ENCODE measurements at regions not wholly inside any gene's neighbourhood (a gene's known extent, or its start where the extent isn't known, plus 50 kb on each side); places are given as distances from the start of the nearest gene placed in this dataset.
"Not testable (repeated sequence)": the region's sequence is repeated elsewhere in the genome, so short reads cannot be mapped to it uniquely, and the experiment has no call there.

DNA sequence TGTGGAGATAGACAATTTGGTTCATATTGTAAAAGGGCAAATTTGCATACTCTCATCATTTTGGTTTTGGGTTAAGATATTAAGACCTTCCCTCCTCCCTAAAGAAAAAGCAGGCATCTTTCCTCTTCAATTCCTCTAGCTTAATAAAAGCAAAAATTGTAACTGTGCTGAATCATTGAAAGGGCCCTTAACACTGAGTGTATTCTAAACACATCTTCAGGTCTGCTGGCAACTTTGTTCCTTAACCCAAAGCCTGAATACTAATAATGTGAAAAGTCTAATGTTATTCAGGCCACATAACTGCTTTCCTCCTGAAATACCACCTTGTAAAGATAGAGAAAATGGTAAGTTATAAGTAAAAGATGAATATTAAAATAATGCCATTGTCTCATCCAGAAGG is 1200.5 kb upstream of the FAM98A start:
- Histone ChIP-seq H3F3A (replicated peaks; ENCODE audit: insufficient read depth) (no peaks in the 10 kb centered on the region), H3K4me3 (ENCODE audit: low read depth in 2 of 2, low read length in 1 of 2) (no peak overlapping the region), H3K9me2 (no peaks in the 10 kb centered on the region), H3K36me3 (replicated peaks in 1 of 2; ENCODE audit: control insufficient read depth in 1 of 2, insufficient read depth in 2 of 2, low read length in 1 of 2) (no peaks in the 10 kb centered on the region), H3K4me1 (ENCODE audit: control insufficient read depth in 1 of 2, insufficient read depth in 2 of 2, low read depth in 1 of 2, low read length in 1 of 2) (no peaks in the 10 kb centered on the region), H2AFZ (ENCODE audit: low read depth) (no peak overlapping the region), H3K9me3 (no peaks in the 10 kb centered on the region), H3K27me3 (ENCODE audit: insufficient read depth) (no peaks in the 10 kb centered on the region), H4K20me1 (ENCODE audit: insufficient read depth) (no peaks in the 10 kb centered on the region), H3K9ac (no peak overlapping the region), H3K4me2 (no peak overlapping the region), H3K27ac (ENCODE audit: low read depth in 2 of 2, low read length in 1 of 2) (no peak overlapping the region), H3K79me2 (ENCODE audit: insufficient read depth) (no peaks in the 10 kb centered on the region)
- ChIA-PET POLR2A (no interaction called here), CTCF (no interaction called here)
- TF ChIP-seq, protein P1, sequence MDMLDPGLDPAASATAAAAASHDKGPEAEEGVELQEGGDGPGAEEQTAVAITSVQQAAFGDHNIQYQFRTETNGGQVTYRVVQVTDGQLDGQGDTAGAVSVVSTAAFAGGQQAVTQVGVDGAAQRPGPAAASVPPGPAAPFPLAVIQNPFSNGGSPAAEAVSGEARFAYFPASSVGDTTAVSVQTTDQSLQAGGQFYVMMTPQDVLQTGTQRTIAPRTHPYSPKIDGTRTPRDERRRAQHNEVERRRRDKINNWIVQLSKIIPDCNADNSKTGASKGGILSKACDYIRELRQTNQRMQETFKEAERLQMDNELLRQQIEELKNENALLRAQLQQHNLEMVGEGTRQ (IDR thresholded peaks at IDR 0.05; ENCODE audit: borderline replicate concordance, low read depth, low read length): no peak
- TF ChIP-seq FOXM1 (IDR thresholded peaks at IDR 0.05; ENCODE audit: low read depth) (no peak), RCOR1 (IDR thresholded peaks at IDR 0.05; ENCODE audit: low read length) (no peak), POLR2AphosphoS5 (IDR thresholded peaks at IDR 0.05; ENCODE audit: low read depth, low read length) (no peak), MEF2A (IDR thresholded peaks at IDR 0.05; ENCODE audit: borderline replicate concordance, low read depth) (no peak), MXI1 (IDR thresholded peaks at IDR 0.05; ENCODE audit: low read depth, low read length) (no peak), RFX5 (IDR thresholded peaks at IDR 0.05; ENCODE audit: low read length) (no peak), SMC3 (IDR thresholded peaks at IDR 0.05; ENCODE audit: low read depth, low read length) (no peak), FOSL2 (IDR thresholded peaks at IDR 0.05; ENCODE audit: borderline replicate concordance, low read depth) (no peak), TEAD4 (IDR thresholded peaks at IDR 0.05; ENCODE audit: borderline replicate concordance, insufficient read depth) (no peak), NRF1 (IDR thresholded peaks at IDR 0.05; ENCODE audit: low read depth, low read length) (no peak), FOXJ3 (CRISPR knock-in tag; IDR thresholded peaks at IDR 0.05) (no peak), NFIC (IDR thresholded peaks at IDR 0.05; ENCODE audit: borderline replicate concordance) (no peak)
- TF ChIP-seq, protein P2, sequence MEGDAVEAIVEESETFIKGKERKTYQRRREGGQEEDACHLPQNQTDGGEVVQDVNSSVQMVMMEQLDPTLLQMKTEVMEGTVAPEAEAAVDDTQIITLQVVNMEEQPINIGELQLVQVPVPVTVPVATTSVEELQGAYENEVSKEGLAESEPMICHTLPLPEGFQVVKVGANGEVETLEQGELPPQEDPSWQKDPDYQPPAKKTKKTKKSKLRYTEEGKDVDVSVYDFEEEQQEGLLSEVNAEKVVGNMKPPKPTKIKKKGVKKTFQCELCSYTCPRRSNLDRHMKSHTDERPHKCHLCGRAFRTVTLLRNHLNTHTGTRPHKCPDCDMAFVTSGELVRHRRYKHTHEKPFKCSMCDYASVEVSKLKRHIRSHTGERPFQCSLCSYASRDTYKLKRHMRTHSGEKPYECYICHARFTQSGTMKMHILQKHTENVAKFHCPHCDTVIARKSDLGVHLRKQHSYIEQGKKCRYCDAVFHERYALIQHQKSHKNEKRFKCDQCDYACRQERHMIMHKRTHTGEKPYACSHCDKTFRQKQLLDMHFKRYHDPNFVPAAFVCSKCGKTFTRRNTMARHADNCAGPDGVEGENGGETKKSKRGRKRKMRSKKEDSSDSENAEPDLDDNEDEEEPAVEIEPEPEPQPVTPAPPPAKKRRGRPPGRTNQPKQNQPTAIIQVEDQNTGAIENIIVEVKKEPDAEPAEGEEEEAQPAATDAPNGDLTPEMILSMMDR (IDR thresholded peaks at IDR 0.05): no peak
- DNase-seq: no peak

DNA sequence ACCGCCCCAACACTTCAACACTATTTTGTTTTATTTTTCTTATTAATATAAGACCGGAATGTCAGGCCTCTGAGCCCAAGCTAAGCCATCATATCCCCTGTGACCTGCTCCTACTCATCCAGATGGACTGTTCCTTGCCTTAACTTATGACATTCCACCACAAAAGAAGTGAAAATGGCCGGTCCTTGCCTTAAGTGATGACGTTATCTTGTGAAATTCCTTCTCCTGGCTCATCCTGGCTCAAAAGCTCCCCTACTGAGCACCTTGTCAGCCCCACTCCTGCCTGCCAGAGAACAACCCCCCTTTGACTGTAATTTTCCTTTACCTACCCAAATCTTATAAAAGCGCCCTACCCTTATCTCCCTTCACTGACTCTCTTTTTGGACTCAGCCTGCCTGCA is 1196.5 kb upstream of the FAM98A start:
- H3K9me2 ChIP-seq; H3K4me1 ChIP-seq (ENCODE audit: control insufficient read depth in 1 of 2, insufficient read depth in 2 of 2, low read depth in 1 of 2, low read length in 1 of 2); H3F3A ChIP-seq (replicated peaks; ENCODE audit: insufficient read depth); H4K20me1 ChIP-seq (ENCODE audit: insufficient read depth); H3K36me3 ChIP-seq (replicated peaks in 1 of 2; ENCODE audit: control insufficient read depth in 1 of 2, insufficient read depth in 2 of 2, low read length in 1 of 2); POLR2A ChIA-PET; H3K27me3 ChIP-seq (ENCODE audit: insufficient read depth); H3K9me3 ChIP-seq; H3K4me2 ChIP-seq; H2AFZ ChIP-seq (ENCODE audit: low read depth); CTCF ChIA-PET; DNase-seq; H3K9ac ChIP-seq; H3K4me3 ChIP-seq (ENCODE audit: low read depth in 2 of 2, low read length in 1 of 2); H3K27ac ChIP-seq (ENCODE audit: low read depth in 2 of 2, low read length in 1 of 2); H3K79me2 ChIP-seq (ENCODE audit: insufficient read depth): not testable (repeated sequence)
- WGBS (ENCODE audit: low lambda C conversion rate): 7% methylated on average over 5 of the region's 5 CpGs

All from SK-N-SH (cell line).